Spleen (tissue), 7 donors: ENCODE measurements at regions not wholly inside any gene's neighbourhood (a gene's known extent, or its start where the extent isn't known, plus 50 kb on each side); places are given as distances from the start of the nearest gene placed in this dataset.

ENCODE experiments used
- CTCF ChIP-seq, 11 experiments: fragments of 200-600 bp in 7 of 11; fragments of 450-650 bp in 4 of 11; sonication (generic) in 4 of 11; IDR thresholded peaks in 8 of 11; conservative IDR thresholded peaks in 3 of 11; 1 replicate in 7 of 11; 2 replicates in 4 of 11; pipeline versions ENCODE4 v1.4.0 to v1.8.0; 2016 to 2021; ENCODE audit warnings: antibody characterized with exemption in 11 of 11, inconsistent platforms in 4 of 11, mild to moderate bottlenecking in 1 of 11
- POLR2A ChIP-seq, 3 donors: fragments of 450-650 bp; IDR thresholded peaks; one replicate each; pipeline ENCODE4 v1.5.1; 2017; ENCODE audit warnings: antibody characterized with exemption in 3 of 3, mild to moderate bottlenecking in 1 of 3
- POLR2AphosphoS5 ChIP-seq, 3 donors: sonication (generic); formaldehyde crosslinking; IDR thresholded peaks; one replicate each; pipeline ENCODE4 v1.5.1; 2017; ENCODE audit warnings: antibody characterized with exemption in 3 of 3
- donor health status: DM: no; HTN: no; CAD: no; lungs with moderate emphysema.
- donor health status: DM: no; HTN: no; CAD: no.
- donor health status: DM: no; HTN: no; CAD: no.

GRCh38 chr14:86505808-86506207 is 975.9 kb downstream of the FLRT2 start:
- TF ChIP-seq CTCF (IDR thresholded peaks at IDR 0.05 in 8 of 11, conservative IDR thresholded peaks at IDR 0.05 in 3 of 11) (no peak), POLR2A (IDR thresholded peaks at IDR 0.05) (no peak), POLR2AphosphoS5 (IDR thresholded peaks at IDR 0.05) (no peak)
